ENCODE measurements at regions not wholly inside any gene's neighbourhood (a gene's known extent, or its start where the extent isn't known, plus 50 kb on each side); places are given as distances from the start of the nearest gene placed in this dataset.
A peak's percentile ranks its signal among the peaks of the same experiment; 100 is the strongest.

DNA sequence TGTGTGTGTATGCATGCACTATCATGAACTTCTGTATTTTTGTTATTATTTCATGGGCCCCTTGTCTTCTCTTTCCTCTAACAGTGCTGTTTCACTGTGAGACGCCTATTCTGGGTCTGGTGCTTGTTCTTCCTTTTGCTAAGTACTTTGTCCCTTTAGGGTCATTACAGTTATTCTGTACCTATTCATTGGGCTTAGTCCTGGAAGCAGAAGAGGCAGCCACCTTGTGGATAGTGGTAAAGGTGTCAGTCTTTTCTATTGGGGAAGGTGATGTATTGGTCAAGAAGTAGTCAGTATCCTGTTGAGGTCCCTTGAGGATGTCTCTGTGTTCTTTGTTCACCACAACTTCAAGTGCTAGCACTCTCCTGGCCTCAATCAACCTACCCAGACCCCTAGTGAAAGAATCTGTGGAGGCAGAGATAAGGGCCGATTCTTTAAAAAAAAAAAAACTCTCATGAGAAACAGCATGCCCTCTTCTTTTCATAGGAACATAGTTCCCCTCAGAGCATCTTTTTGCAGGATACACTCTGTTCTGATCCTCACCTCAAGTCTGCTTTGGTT lies 593.8 kb downstream of the SPRY1 start:
- no peak overlapping the region for H3K27ac ChIP-seq (replicated peaks)
- no peak overlapping the region for H3K4me3 ChIP-seq
- no peak for DNase-seq
- TF ChIP-seq, protein P1, sequence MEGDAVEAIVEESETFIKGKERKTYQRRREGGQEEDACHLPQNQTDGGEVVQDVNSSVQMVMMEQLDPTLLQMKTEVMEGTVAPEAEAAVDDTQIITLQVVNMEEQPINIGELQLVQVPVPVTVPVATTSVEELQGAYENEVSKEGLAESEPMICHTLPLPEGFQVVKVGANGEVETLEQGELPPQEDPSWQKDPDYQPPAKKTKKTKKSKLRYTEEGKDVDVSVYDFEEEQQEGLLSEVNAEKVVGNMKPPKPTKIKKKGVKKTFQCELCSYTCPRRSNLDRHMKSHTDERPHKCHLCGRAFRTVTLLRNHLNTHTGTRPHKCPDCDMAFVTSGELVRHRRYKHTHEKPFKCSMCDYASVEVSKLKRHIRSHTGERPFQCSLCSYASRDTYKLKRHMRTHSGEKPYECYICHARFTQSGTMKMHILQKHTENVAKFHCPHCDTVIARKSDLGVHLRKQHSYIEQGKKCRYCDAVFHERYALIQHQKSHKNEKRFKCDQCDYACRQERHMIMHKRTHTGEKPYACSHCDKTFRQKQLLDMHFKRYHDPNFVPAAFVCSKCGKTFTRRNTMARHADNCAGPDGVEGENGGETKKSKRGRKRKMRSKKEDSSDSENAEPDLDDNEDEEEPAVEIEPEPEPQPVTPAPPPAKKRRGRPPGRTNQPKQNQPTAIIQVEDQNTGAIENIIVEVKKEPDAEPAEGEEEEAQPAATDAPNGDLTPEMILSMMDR (IDR thresholded peaks at IDR 0.05; ENCODE audit: borderline replicate concordance) = no peak
- H3K36me3 ChIP-seq = no peaks in the 10 kb centered on the region
- peaks cover 25% of the 10 kb centered on the region for H3K4me1 ChIP-seq
- peaks cover 18% of the 10 kb centered on the region for H3K9me3 ChIP-seq (replicated peaks)
- no peaks in the 10 kb centered on the region for H3K27me3 ChIP-seq (ENCODE audit: low read depth)
- intact Hi-C loops (cut with micrococcal nuclease) = no loop called here

DNA sequence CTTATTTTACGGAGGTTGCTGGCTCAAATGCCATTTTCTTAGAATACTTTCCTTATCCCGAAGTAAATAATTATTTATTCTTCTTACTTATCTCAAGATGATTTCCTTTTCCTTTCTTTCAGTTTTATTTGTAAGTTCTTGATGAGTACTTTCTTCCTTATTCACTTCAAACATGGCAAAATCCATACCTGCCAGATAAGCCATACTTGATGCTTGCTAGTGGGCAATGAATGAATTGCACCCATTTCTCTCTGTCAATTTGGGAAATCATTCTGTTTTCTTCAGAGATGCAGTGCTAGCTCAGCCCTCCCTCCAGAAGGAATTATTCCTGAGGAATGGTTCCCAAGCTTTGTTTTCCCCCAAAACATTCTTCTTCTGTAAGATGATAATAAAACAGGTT lies 598.3 kb downstream of the SPRY1 start:
- H3K27ac ChIP-seq (replicated peaks) = no peak overlapping the region
- DNase-seq = no peak
- H3K36me3 ChIP-seq = no peaks in the 10 kb centered on the region
- peaks cover 6% of the 10 kb centered on the region for H3K4me1 ChIP-seq
- no peaks in the 10 kb centered on the region for H3K27me3 ChIP-seq (ENCODE audit: low read depth)
- TF ChIP-seq, protein P1 (IDR thresholded peaks at IDR 0.05; ENCODE audit: borderline replicate concordance) = peak; percentile 17
- intact Hi-C loops (cut with micrococcal nuclease) = no loop called here
- H3K9me3 ChIP-seq (replicated peaks) = peaks cover 25% of the 10 kb centered on the region
- no peak overlapping the region for H3K4me3 ChIP-seq

DNA sequence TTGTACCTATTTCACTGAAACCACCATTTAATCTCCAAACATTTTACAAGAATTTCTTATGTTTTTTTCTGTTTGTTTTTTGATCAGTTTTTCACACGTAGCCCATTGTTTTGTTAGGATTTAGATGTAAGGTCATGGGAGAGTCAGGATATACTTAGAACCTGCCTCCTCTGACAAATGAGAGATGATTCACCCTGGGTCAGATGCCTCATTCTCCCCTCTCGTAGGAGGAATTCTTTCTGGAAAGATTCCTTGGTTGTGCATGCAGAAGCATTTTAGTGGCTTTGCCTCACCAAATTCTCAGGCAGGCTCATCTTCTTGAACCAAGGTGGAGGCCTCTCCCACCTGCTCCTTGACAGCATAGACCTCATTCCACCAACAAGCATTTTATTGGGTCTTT lies 599.3 kb downstream of the SPRY1 start:
- intact Hi-C loops (cut with micrococcal nuclease) = no loop called here
- no peak overlapping the region for H3K4me3 ChIP-seq

DNA sequence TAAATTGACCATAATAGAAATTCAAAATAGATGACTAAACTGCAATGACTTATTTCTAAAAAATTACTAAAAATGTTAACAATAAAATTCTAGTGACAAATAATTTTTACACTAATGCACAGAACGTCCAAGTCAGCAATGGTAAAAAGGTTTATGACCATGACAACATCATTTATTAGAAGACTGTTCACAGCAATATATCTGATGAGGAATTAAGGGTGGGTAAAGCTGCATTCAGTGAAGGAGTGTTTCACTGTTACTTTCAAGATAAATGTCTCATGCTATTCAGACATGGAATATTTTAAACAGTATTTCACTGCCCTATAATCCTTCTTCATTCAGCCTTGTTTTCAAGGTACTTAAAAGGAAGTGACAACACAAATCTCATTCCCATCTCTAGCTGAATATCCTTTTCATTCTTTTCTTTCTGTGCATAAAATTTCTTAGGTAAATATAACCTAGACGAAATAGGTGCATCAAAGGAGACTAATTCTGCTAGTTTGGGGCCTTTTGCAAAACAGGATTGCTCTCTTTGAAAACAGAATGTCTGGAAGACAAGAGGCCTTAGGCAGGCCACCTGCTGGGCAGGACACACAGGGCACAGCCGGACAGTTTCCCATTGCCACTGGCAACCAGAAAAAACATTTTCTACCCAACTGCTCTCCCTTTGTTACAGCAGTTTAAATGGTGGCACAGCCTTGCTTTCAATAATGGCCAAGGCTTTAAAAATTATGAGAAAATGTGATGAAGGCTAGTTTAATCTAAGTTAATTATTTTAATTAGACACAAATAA lies 600.3 kb downstream of the SPRY1 start:
- H3K27ac ChIP-seq (replicated peaks) = peak overlapping the region; percentile 39
- TF ChIP-seq, protein P1 (IDR thresholded peaks at IDR 0.05; ENCODE audit: borderline replicate concordance) = peak; percentile 22

More for the DNA sequence above, 599.3 kb downstream of the SPRY1 start:
- Histone ChIP-seq H3K36me3 (no peaks in the 10 kb centered on the region), H3K27ac (replicated peaks) (no peak overlapping the region), H3K27me3 (ENCODE audit: low read depth) (no peaks in the 10 kb centered on the region), H3K9me3 (replicated peaks) (peaks cover 25% of the 10 kb centered on the region), H3K4me1 (peaks cover 6% of the 10 kb centered on the region)
- DNase-seq = no peak
- TF ChIP-seq, protein P1 (IDR thresholded peaks at IDR 0.05; ENCODE audit: borderline replicate concordance) = no peak

DNA sequence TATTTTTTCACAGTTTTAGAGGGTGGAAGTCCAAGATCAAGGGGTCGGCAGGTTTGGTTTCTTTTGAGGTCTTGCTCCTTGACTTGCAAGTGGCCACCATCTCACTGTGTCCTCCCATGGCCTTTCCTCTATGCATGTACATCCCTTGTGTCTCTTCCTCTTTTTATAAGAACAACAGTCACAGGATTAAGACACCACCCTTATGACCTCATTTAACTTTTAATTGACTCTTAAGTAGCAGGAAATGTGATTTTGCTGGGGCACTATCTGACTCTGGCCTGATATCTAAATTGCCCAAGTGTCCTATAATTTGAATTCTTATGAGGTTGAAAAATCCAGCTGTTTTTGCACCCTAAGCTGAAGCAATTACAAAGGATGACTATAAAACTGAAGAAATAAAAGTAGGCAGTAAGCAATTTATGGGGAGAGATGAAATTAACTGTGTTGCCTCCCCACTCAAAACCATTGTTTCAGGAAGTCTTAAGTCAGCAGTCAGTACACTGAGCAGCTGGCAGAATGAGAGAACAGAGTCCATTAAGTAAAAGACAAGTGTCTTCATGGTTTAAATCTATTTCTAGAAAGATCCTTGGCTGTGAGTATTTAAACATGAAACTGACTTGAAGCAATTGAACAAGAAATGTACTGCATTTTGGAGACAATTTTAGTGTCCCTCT lies 601.3 kb downstream of the SPRY1 start:
- Histone ChIP-seq H3K27ac (replicated peaks) (peak overlapping the region; percentile 45), H3K4me1 (peaks cover 6% of the 10 kb centered on the region)

More for the DNA sequence above, 600.3 kb downstream of the SPRY1 start:
- H3K36me3 ChIP-seq = no peaks in the 10 kb centered on the region
- H3K27me3 ChIP-seq (ENCODE audit: low read depth) = no peaks in the 10 kb centered on the region
- peaks cover 17% of the 10 kb centered on the region for H3K9me3 ChIP-seq (replicated peaks)
- H3K4me3 ChIP-seq = no peak overlapping the region
- no peak for DNase-seq
- intact Hi-C loops (cut with micrococcal nuclease) = no loop called here
- H3K4me1 ChIP-seq = peaks cover 6% of the 10 kb centered on the region

More for the DNA sequence above, 601.3 kb downstream of the SPRY1 start:
- TF ChIP-seq, protein P1 (IDR thresholded peaks at IDR 0.05; ENCODE audit: borderline replicate concordance) = no peak
- Histone ChIP-seq H3K36me3 (no peaks in the 10 kb centered on the region), H3K4me3 (no peak overlapping the region), H3K27me3 (ENCODE audit: low read depth) (no peaks in the 10 kb centered on the region), H3K9me3 (replicated peaks) (peaks cover 7% of the 10 kb centered on the region)
- DNase-seq = no peak
- intact Hi-C loops (cut with micrococcal nuclease) = no loop called here

Data from left ventricle myocardium inferior (tissue), 1 donor.